CD4-positive, alpha-beta T cell treated with Interleukin-10 for 1 hour (primary cell): ENCODE measurements at regions not wholly inside any gene's neighbourhood (a gene's known extent, or its start where the extent isn't known, plus 50 kb on each side); places are given as distances from the start of the nearest gene placed in this dataset.
A peak's percentile ranks its signal among the peaks of the same experiment; 100 is the strongest.
"Not testable (repeated sequence)": the region's sequence is repeated elsewhere in the genome, so short reads cannot be mapped to it uniquely, and the experiment has no call there.

Source experiments
- DNase-seq: peaks from one replicate; pipeline ENCODE4 v3.0.0-alpha.2; 2020

GRCh38 chr12:19726122-19726521 is 286.8 kb downstream of the AEBP2 start:
- no peak for DNase-seq

GRCh38 chr12:19726592-19726991 is 287.3 kb downstream of the AEBP2 start:
- no peak for DNase-seq

GRCh38 chr12:19737019-19737418 is 297.7 kb downstream of the AEBP2 start:
- no peak for DNase-seq

- DNase-seq, result peak; percentile 53
Measured at GRCh38 chr12:19739195-19739776, 300.0 kb downstream of the AEBP2 start.

GRCh38 chr12:19740472-19741131 is 301.3 kb downstream of the AEBP2 start:
- no peak for DNase-seq

GRCh38 chr12:19741132-19741489 is 301.8 kb downstream of the AEBP2 start:
- no peak for DNase-seq

GRCh38 chr12:19744705-19745218 is 305.5 kb downstream of the AEBP2 start:
- no peak for DNase-seq

- DNase-seq, result no peak
Measured at GRCh38 chr12:19746471-19746870, 307.2 kb downstream of the AEBP2 start.

GRCh38 chr12:19749906-19750574 is 310.7 kb downstream of the AEBP2 start:
- DNase-seq, result no peak

GRCh38 chr12:19751078-19751477 is 311.8 kb downstream of the AEBP2 start:
- no peak for DNase-seq

GRCh38 chr12:19752712-19753111 is 313.4 kb downstream of the AEBP2 start:
- no peak for DNase-seq

- DNase-seq, result no peak
Measured at GRCh38 chr12:19755136-19755535, 315.8 kb downstream of the AEBP2 start.

GRCh38 chr12:19757317-19757877 is 318.1 kb downstream of the AEBP2 start:
- peak; percentile 17 for DNase-seq

GRCh38 chr12:19759227-19759626 is 319.9 kb downstream of the AEBP2 start:
- DNase-seq, result no peak

- DNase-seq, result no peak
Measured at GRCh38 chr12:19760611-19761010, 321.3 kb downstream of the AEBP2 start.

- DNase-seq, result no peak
Measured at GRCh38 chr12:19761463-19761862, 322.2 kb downstream of the AEBP2 start.

- no peak for DNase-seq
Measured at GRCh38 chr12:19763488-19763887, 324.2 kb downstream of the AEBP2 start.

GRCh38 chr12:19764408-19764807 is 325.1 kb downstream of the AEBP2 start:
- DNase-seq, result no peak

GRCh38 chr12:19771858-19772257 is 332.6 kb downstream of the AEBP2 start:
- no peak for DNase-seq

- DNase-seq, result no peak
Measured at GRCh38 chr12:19772776-19773175, 333.5 kb downstream of the AEBP2 start.

- no peak for DNase-seq
Measured at GRCh38 chr12:19775241-19775640, 335.9 kb downstream of the AEBP2 start.

- DNase-seq, result not testable (repeated sequence)
Measured at GRCh38 chr12:19775976-19776375, 336.7 kb downstream of the AEBP2 start.

GRCh38 chr12:19778172-19778571 is 338.9 kb downstream of the AEBP2 start:
- no peak for DNase-seq

GRCh38 chr12:19778797-19779196 is 339.5 kb downstream of the AEBP2 start:
- no peak for DNase-seq
